OCI-LY1 (cell line): ENCODE measurements at regions not wholly inside any gene's neighbourhood (a gene's known extent, or its start where the extent isn't known, plus 50 kb on each side); places are given as distances from the start of the nearest gene placed in this dataset.

Experiments used
- H2AFZ ChIP-seq: fragments of 200-600 bp; sonication (generic), shearing (Covaris generic); 2 replicates; pipeline ENCODE4 v1.6.0; 2014; ENCODE audit warnings: antibody characterized with exemption, mild to moderate bottlenecking, low read length
- H3F3A ChIP-seq: fragments of 200-600 bp; sonication (generic), shearing (Covaris generic); 2 replicates; pipeline ENCODE4 v1.6.0; 2014; ENCODE audit warnings: mild to moderate bottlenecking, antibody characterized with exemption, low read length, moderate library complexity; ENCODE audit not compliant: insufficient read depth
- H3K27ac ChIP-seq: fragments of 200-600 bp; sonication (generic); 2 replicates; pipeline ENCODE4 v1.5.1; 2014; ENCODE audit warnings: low read length, mixed run types, mild to moderate bottlenecking, low read depth; ENCODE audit not compliant: poor library complexity, severe bottlenecking
- H3K27me3 ChIP-seq: fragments of 200-600 bp; sonication (generic); 2 replicates; pipeline ENCODE4 v1.6.0; 2014; ENCODE audit warnings: antibody characterized with exemption, mild to moderate bottlenecking, low read length, moderate library complexity; ENCODE audit not compliant: insufficient read depth
- H3K36me3 ChIP-seq: fragments of 200-600 bp; sonication (generic); 2 replicates; pipeline ENCODE4 v1.6.1; 2014; ENCODE audit warnings: mild to moderate bottlenecking, antibody characterized with exemption, low read length, moderate library complexity, mixed read lengths; ENCODE audit not compliant: insufficient read depth
- H3K4me1 ChIP-seq: fragments of 200-600 bp; sonication (generic); 2 replicates; pipeline ENCODE4 v1.5.1; 2014; ENCODE audit warnings: mild to moderate bottlenecking, low read length, moderate library complexity; ENCODE audit not compliant: insufficient read depth, severe bottlenecking
- H3K4me2 ChIP-seq: fragments of 200-600 bp; sonication (generic), shearing (Covaris generic); 2 replicates; pipeline ENCODE4 v1.6.1; 2014; ENCODE audit warnings: low read length
- H3K4me3 ChIP-seq: fragments of 200-600 bp; sonication (generic); 2 replicates; pipeline ENCODE4 v1.5.1; 2014; ENCODE audit warnings: low read length, low read depth, mild to moderate bottlenecking, mixed read lengths; ENCODE audit not compliant: poor library complexity, severe bottlenecking
- H3K79me2 ChIP-seq: fragments of 200-600 bp; shearing (Covaris generic); 2 replicates; pipeline ENCODE4 v1.6.1; 2016; ENCODE audit warnings: mixed run types, low read length, mixed read lengths; ENCODE audit not compliant: insufficient read depth
- H3K9ac ChIP-seq: fragments of 200-600 bp; sonication (generic), shearing (Covaris generic); 2 replicates; pipeline ENCODE4 v1.6.1; 2014; ENCODE audit warnings: mild to moderate bottlenecking, low read length, mixed read lengths
- H3K9me2 ChIP-seq: fragments of 200-600 bp; sonication (generic), shearing (Covaris generic); 2 replicates; pipeline ENCODE4 v1.6.1; 2014; ENCODE audit warnings: low read depth, mild to moderate bottlenecking, low read length, mixed read lengths
- H3K9me3 ChIP-seq: fragments of 200-600 bp; shearing (Covaris generic); 2 replicates; pipeline ENCODE4 v1.6.1; 2014; ENCODE audit warnings: low read length, mixed read lengths
- H4K20me1 ChIP-seq: fragments of 200-600 bp; sonication (generic), shearing (Covaris generic); 2 replicates; pipeline ENCODE4 v1.6.0; 2016; ENCODE audit warnings: mild to moderate bottlenecking, low read length; ENCODE audit not compliant: insufficient read depth
- CTCF ChIP-seq: fragments of 200-600 bp; sonication (generic), shearing (Covaris generic); IDR thresholded peaks from 2 replicates; pipeline ENCODE4 v1.5.1; 2017; ENCODE audit warnings: mild to moderate bottlenecking, antibody characterized with exemption, low read length, moderate library complexity, mixed read lengths
- EZH2 ChIP-seq: fragments of 200-600 bp; sonication (generic), shearing (Covaris generic); IDR thresholded peaks from 2 replicates; pipeline ENCODE4 v1.8.0; 2017; ENCODE audit warnings: borderline replicate concordance, mixed run types, mild to moderate bottlenecking, antibody characterized with exemption, low read length, moderate library complexity, mixed read lengths

GRCh38 chr5:82713811-82714210 lies 363.4 kb downstream of the TMEM167A start:
- Histone ChIP-seq H3K4me1 (no peaks in the 10 kb centered on the region), H3K9me2 (no peaks in the 10 kb centered on the region), H2AFZ (no peak overlapping the region), H3F3A (no peaks in the 10 kb centered on the region), H3K27me3 (no peaks in the 10 kb centered on the region), H4K20me1 (no peaks in the 10 kb centered on the region), H3K4me3 (no peak overlapping the region), H3K27ac (no peak overlapping the region), H3K9me3 (no peaks in the 10 kb centered on the region), H3K9ac (no peak overlapping the region), H3K79me2 (no peaks in the 10 kb centered on the region), H3K36me3 (no peaks in the 10 kb centered on the region), H3K4me2 (no peak overlapping the region)
- TF ChIP-seq CTCF (no peak), EZH2 (no peak)

- TF ChIP-seq CTCF: no peak
- TF ChIP-seq EZH2: no peak
- no peak overlapping the region for H3K9ac ChIP-seq
- no peak overlapping the region for H3K27ac ChIP-seq
- H3F3A ChIP-seq: no peaks in the 10 kb centered on the region
- no peaks in the 10 kb centered on the region for H3K27me3 ChIP-seq
- no peak overlapping the region for H2AFZ ChIP-seq
- no peaks in the 10 kb centered on the region for H3K9me3 ChIP-seq
- H3K4me3 ChIP-seq: no peak overlapping the region
- H4K20me1 ChIP-seq: no peaks in the 10 kb centered on the region
- no peaks in the 10 kb centered on the region for H3K36me3 ChIP-seq
- no peaks in the 10 kb centered on the region for H3K9me2 ChIP-seq
- H3K79me2 ChIP-seq: no peaks in the 10 kb centered on the region
- H3K4me2 ChIP-seq: no peak overlapping the region
- H3K4me1 ChIP-seq: no peaks in the 10 kb centered on the region
These were observed 369.5 kb downstream of the TMEM167A start for GRCh38 chr5:82707741-82708140.

DNA sequence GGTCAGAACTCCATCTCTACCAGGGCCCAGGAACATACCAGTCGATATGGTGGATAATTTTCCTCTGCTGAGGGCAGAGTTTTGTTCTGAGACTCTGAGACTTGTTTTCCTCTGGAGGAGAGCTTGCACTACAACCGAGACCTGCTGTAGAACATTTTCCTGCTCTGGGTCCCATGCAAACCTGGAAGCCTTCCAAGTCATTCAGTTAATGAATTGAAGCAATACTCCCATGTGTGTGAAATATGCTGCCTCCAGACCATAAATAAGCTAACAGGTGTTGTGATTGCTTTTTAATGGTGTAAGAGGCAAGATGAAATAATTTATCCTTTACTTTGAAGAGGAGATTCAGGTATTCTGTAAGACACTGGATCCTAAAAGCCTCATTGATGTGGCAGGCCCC lies 372.8 kb downstream of the TMEM167A start:
- H2AFZ ChIP-seq: no peak overlapping the region
- H4K20me1 ChIP-seq: no peaks in the 10 kb centered on the region
- H3K9ac ChIP-seq: no peak overlapping the region
- no peaks in the 10 kb centered on the region for H3K27me3 ChIP-seq
- H3K4me1 ChIP-seq: no peaks in the 10 kb centered on the region
- H3K79me2 ChIP-seq: no peaks in the 10 kb centered on the region
- H3K4me3 ChIP-seq: no peak overlapping the region
- H3K9me3 ChIP-seq: no peaks in the 10 kb centered on the region
- no peak overlapping the region for H3K4me2 ChIP-seq
- H3K9me2 ChIP-seq: no peaks in the 10 kb centered on the region
- H3F3A ChIP-seq: no peaks in the 10 kb centered on the region
- TF ChIP-seq CTCF: no peak
- TF ChIP-seq EZH2: no peak
- no peaks in the 10 kb centered on the region for H3K36me3 ChIP-seq
- no peak overlapping the region for H3K27ac ChIP-seq
